HG03521 (cell line): ENCODE measurements at regions not wholly inside any gene's neighbourhood (a gene's known extent, or its start where the extent isn't known, plus 50 kb on each side); places are given as distances from the start of the nearest gene placed in this dataset.
"Not testable (repeated sequence)": the region's sequence is repeated elsewhere in the genome, so short reads cannot be mapped to it uniquely, and the experiment has no call there.

Source experiments
- ATAC-seq: cut with Tn5 transposase; IDR thresholded peaks from one replicate; pipeline ENCODE4 v1.9.1; 2021; ENCODE audit warnings: mild to moderate bottlenecking, moderate library complexity; ENCODE audit not compliant: unreplicated experiment

DNA sequence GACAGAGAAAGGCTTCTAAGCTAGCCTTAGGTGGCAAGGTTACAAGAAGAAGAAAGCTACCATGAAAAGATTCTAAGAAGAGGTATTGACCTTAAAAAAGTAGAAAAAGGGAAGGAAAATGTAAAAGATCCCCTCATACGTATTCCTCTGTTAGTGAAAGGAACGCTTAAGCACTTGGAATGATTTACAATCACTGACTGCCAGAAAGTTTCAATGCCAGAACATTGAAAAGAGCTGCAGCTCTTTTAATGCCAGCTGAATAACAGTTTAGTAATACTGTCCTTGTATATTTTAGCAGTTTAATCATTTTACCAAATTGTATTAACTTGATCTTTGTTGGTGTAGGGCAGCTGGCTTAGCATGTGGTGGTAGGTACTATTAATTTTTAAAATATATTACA lies 650.7 kb downstream of the FAM181B start:
- ATAC-seq = no peak

DNA sequence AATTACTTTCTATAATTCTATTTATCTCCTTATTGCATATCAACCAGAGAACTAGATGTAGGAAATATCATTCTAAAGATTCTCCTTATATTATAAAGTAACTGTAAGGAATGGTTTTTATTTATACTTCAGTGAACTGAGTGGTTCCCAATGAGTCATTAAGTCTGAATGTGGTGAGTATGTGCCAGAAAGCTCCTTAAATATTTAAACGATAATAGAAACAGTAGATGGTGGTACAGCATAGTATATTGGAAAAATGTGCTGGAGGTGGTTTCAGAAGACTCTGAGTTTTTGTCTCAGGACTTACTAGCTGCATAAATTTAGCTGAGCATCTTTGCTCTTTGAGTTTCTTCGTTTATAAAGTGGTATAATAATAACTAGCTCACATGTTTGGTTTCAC lies 653.5 kb downstream of the FAM181B start:
- no peak for ATAC-seq

DNA sequence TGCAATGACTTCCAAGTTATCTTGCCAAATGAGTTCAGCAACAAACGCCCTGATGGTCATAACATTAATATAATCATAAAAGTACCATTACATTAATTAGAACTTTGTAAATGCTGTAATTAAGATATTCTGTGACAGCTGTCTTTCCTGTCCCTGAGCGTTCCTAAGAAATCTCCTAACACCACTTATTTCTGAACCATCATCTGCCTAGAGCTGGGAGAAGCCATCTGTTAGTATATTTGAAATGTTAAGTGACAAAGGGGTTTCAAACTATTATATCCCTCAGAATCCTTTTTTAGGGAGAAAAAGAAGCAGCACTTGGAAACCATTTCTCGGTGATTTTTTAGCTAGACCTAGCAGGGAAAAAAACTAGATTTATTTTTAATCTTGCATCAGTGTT lies 657.5 kb downstream of the FAM181B start:
- ATAC-seq = no peak

DNA sequence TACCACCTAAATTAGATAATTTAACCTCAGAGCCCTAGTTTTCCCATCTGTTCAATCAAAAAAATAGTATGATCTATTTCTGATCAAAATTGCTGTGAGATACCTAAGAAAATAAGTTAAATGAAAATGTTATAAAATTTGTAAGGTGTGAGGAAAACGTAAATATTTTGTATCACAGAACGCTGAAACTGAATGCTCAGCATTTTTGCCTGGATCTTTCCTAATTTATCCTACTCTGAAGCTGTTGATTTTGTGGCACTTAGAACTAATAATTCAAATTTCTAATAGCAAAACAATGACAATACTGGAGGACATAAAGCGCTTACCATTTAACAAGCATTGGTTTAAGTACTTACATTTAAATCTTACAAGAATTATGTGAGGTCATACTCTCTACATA lies 674.2 kb downstream of the FAM181B start:
- ATAC-seq = no peak

DNA sequence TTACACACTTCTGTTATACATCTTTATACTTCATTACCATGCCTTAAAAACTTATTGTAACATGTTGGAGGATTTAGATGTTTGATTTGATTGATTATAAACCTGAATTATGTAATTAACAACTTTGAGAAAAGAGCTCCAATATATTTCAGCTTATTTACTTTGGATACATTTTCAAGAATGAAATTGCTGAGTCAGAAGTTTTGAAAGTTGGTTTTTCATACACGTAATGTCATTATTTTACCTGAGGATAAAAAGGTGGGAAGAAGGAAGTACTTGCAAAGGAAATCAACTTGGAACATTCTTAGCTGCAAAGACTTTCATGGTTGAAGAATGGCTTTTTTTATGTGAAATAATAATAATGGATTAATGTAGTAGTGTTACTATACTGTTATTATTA lies 677.2 kb downstream of the FAM181B start:
- no peak for ATAC-seq

DNA sequence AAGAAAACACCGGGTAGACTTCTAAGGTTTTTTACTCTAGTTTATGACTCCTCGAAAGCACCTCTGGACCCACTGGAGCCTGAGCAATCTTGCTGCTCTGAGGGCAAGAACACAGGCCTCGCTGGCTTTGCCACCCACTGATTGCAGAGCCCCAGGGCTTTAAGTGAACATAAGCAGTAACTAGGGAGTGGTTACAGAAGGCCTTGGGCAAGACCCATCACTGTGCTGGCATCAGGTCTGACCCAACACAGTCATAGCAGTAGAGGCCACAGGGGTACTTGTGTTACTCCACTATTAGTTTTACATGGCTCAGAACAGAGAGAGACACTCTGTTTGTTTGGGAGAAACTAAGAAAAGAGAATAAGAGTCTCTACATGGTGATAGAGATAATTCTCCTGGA lies 684.5 kb downstream of the FAM181B start:
- ATAC-seq = no peak

DNA sequence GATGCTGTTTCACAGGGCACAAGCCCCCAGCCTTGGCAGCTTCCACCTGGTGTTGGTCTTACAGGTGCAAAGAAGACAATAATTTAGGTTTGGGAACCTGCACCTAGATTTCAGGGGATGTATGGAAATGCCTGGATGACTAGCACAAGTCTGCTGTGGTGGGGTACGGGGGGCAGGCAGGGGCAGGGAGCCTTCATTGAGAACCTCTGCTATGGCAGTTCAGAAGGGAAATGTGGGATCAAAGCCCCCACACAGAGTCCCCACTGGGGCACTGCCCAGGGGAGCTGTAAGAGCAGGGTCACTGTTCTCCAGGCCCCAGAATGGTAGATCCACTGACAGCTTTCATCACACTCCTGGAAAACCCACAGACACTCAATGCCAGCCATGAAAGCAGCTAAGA lies 686.5 kb downstream of the FAM181B start:
- ATAC-seq = no peak

DNA sequence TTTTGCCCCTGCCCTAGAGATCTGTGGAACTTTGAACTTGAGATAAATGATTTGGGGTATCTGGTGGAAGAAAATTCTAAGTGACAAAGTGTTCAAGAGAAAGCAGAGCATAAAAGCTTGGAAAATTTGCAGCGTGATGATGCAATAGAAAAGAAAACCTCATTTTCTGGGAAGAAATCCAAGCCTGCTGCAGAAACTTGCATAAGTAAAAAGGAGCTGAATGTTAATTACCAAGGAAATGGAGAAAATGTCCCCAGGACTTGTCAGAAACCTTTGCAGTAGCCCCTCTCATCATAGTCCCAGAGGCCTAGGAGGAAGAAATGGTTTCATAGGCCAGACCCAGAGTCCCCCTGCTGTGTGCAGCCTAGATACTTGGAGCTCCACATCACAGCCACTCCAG lies 686.9 kb downstream of the FAM181B start:
- ATAC-seq = no peak

GRCh38 chr11:82045748-82046457 lies 687.8 kb downstream of the FAM181B start:
- ATAC-seq = no peak

DNA sequence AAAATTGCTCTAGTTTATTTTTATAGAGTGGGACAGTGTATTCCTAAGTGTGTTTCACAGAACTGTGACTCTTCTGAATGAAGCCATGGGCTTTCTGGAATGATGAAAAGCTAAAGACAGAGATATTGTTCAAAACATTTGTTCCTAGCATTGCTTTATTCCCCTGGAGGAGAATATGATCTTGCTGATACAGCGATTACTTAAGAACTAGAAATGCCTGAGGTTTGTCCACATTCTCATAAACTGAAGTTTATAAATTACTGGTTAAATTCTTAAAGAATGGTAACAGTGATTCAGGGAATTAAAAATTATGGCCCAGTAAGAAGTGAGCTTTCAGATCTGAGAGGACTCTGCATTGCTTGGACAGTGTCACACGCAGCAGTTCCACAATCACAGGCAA lies 690.3 kb downstream of the FAM181B start:
- ATAC-seq = no peak

GRCh38 chr11:82041764-82042163 lies 691.9 kb downstream of the FAM181B start:
- ATAC-seq = no peak

GRCh38 chr11:82038154-82038553 lies 695.5 kb downstream of the FAM181B start:
- ATAC-seq = no peak

GRCh38 chr11:82034527-82034926 lies 699.1 kb downstream of the FAM181B start:
- no peak for ATAC-seq

- ATAC-seq = not testable (repeated sequence)
Observed at GRCh38 chr11:82027335-82027734, 706.3 kb downstream of the FAM181B start.

DNA sequence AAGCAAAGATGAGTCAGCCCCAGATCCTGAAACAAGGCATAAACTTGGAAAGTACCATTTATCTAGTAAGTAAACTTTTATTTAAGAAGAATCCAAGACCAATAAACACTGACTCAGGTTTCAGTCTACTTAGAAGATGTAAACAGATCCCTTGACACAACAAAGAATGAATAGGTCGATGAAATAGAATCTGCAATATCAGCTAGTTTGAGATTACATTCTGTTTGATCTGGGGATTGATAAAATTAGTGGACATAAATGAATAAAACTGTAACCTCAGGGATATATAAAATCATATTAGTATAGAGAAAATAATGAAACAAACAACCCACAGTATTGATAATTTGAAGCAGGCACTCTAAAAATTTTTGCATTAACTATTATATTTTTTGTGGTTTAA lies 708.9 kb downstream of the FAM181B start:
- ATAC-seq = no peak

DNA sequence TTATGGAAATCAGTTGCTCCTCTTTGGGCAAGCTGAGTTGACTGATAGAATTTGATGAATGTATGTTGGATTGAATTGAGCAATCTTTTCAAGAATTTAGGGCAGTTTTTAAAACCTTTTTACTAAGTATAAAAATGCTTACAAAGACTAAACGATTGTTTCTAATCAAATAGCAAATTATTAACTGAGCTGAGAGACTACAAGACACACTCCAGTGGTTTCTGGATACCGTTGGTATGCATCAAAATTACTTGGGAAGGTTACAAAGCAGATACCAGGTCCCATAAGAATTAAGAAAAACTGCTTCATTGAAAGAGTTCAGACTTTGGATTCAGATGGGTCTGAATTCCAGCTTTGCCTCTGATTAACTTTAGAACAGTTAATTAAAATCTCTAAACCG lies 721.4 kb downstream of the FAM181B start:
- ATAC-seq = no peak

- ATAC-seq = no peak
Observed at GRCh38 chr11:82009133-82009532, 724.5 kb downstream of the FAM181B start.

GRCh38 chr11:82007521-82007920 lies 726.1 kb downstream of the FAM181B start:
- no peak for ATAC-seq

- no peak for ATAC-seq
Observed at GRCh38 chr11:82004537-82005213, 729.0 kb downstream of the FAM181B start.

GRCh38 chr11:82003671-82004515 lies 729.8 kb downstream of the FAM181B start:
- no peak for ATAC-seq

- ATAC-seq = no peak
Observed at GRCh38 chr11:82003024-82003423, 730.6 kb downstream of the FAM181B start.

DNA sequence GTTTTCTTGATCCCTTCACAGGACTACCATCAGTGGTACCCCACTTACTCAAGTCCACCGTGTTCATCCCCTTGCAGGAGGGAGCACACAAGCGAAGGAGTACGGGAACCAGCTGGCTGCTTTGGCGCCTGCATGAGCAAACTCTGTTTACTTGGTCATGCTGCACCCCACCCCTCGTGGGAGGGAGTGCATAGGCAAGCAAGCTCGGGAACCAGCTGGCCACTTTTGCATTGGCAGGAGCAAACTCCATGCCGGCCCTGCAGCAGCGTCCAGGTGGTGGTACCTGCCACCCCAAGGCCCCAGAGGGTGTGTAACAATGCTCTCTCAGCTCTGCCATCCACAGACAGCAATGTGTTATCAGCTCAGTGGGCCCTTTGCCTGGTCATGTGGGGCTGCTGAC lies 737.8 kb downstream of the FAM181B start:
- ATAC-seq = no peak
